Endothelial cell of umbilical vein (primary cell): ENCODE measurements at regions not wholly inside any gene's neighbourhood (a gene's known extent, or its start where the extent isn't known, plus 50 kb on each side); places are given as distances from the start of the nearest gene placed in this dataset.

Source experiments
- BruUV-seq: library from RNA; stranded (reverse); fragments of 400-500 nt; replicated peaks from 2 replicates; lab custom pipeline; 2021; lab: Mats Ljungman, UMichigan
- CTCF ChIA-PET: fragments of 300-600, 350-600 bp; sonication (Branson Sonifier 250); formaldehyde crosslinking; loops from one replicate; lab custom pipeline; 2021; ENCODE audit warnings: antibody characterized with exemption, inconsistent platforms; lab: Charles Lee
- POLR2A ChIA-PET: fragments of 300-600, 350-600 bp; sonication (Branson Sonifier 250); formaldehyde crosslinking; loops from one replicate; lab custom pipeline; 2021; ENCODE audit warnings: antibody characterized with exemption, inconsistent platforms; lab: Charles Lee
- DNase-seq: peaks from one replicate; pipeline ENCODE4 v3.0.0-alpha.2; 2011; ENCODE audit warnings: low read depth, low spot score
- FAIRE-seq: peaks from 2 replicates; lab custom pipeline; 2011; peaks lifted over from hg19 to GRCh38; lab: Jason Lieb, UNC
- H2AFZ ChIP-seq: 2 replicates; pipeline ENCODE4 v1.6.0; 2012; ENCODE audit warnings: low read depth, low read length, control low read depth, inconsistent platforms
- H3K27ac ChIP-seq: 2 replicates; pipeline ENCODE4 v1.5.1; 2011; ENCODE audit warnings: low read depth, mild to moderate bottlenecking, control low read depth, low read length, moderate library complexity; ENCODE audit not compliant: insufficient read depth
- H3K27me3 ChIP-seq, 2 experiments: 2 replicates each; pipeline versions ENCODE4 v1.6.0 to v1.6.1; 2011; ENCODE audit warnings: low read length in 2 of 2, mixed read lengths in 1 of 2; ENCODE audit not compliant: control insufficient read depth in 2 of 2, insufficient read depth in 2 of 2
- H3K36me3 ChIP-seq, 2 experiments: 2 replicates in 1 of 2; 3 replicates in 1 of 2; pipeline ENCODE4 v1.5.1; 2011; ENCODE audit warnings: low read length in 2 of 2, mild to moderate bottlenecking in 1 of 2, moderate library complexity in 1 of 2; ENCODE audit not compliant: control insufficient read depth in 2 of 2, insufficient read depth in 2 of 2; ENCODE audit errors: extremely low read depth in 1 of 2
- H3K4me1 ChIP-seq: 3 replicates; pipeline ENCODE4 v1.5.1; 2011; ENCODE audit warnings: mild to moderate bottlenecking, low read length; ENCODE audit not compliant: control insufficient read depth, insufficient read depth; ENCODE audit errors: extremely low read depth
- H3K4me2 ChIP-seq: 2 replicates; pipeline ENCODE4 v1.6.1; 2011; ENCODE audit warnings: low read length, control low read depth, mixed read lengths; ENCODE audit not compliant: insufficient read depth
- H3K4me3 ChIP-seq, 3 experiments: fragments of 200-600 bp in 1 of 3; sonication (generic), shearing (Covaris generic) in 1 of 3; replicated peaks in 1 of 3; 2 replicates each; pipeline ENCODE4 v1.5.1; 2011 to 2016; ENCODE audit warnings: control low read depth in 3 of 3, low read length in 3 of 3, mild to moderate bottlenecking in 2 of 3, inconsistent platforms in 1 of 3, low read depth in 1 of 3, moderate library complexity in 1 of 3; ENCODE audit not compliant: insufficient read depth in 1 of 3
- H3K79me2 ChIP-seq: 2 replicates; pipeline ENCODE4 v1.6.0; 2012; ENCODE audit warnings: low read length, inconsistent platforms; ENCODE audit not compliant: control insufficient read depth, insufficient read depth
- H3K9ac ChIP-seq: replicated peaks from 2 replicates; pipeline ENCODE3; 2011; ENCODE audit warnings: low read length, control low read depth; ENCODE audit not compliant: insufficient read depth; ENCODE audit errors: extremely low read depth
- H3K9me1 ChIP-seq: replicated peaks from 3 replicates; pipeline ENCODE4 v1.6.0; 2011; ENCODE audit warnings: mild to moderate bottlenecking, low read length; ENCODE audit not compliant: control insufficient read depth, insufficient read depth; ENCODE audit errors: extremely low read depth
- H3K9me3 ChIP-seq: replicated peaks from 2 replicates; pipeline ENCODE4 v1.5.1; 2012; ENCODE audit warnings: low read length, inconsistent platforms; ENCODE audit not compliant: control insufficient read depth, insufficient read depth
- H4K20me1 ChIP-seq: replicated peaks from 2 replicates; pipeline ENCODE3; 2011; ENCODE audit warnings: mild to moderate bottlenecking, low read length; ENCODE audit not compliant: control insufficient read depth, insufficient read depth; ENCODE audit errors: extremely low read depth
- CTCF ChIP-seq, 2 donors: IDR thresholded peaks; 1 replicate in 1 of 2; 2 replicates in 1 of 2; pipeline ENCODE4 v1.5.1; 2011; ENCODE audit warnings: low read length in 2 of 2, mild to moderate bottlenecking in 2 of 2, moderate library complexity in 2 of 2, control low read depth in 1 of 2, inconsistent platforms in 1 of 2, low read depth in 1 of 2; ENCODE audit not compliant: insufficient read depth in 1 of 2; ENCODE audit errors: extremely low read depth in 1 of 2
- EZH2 ChIP-seq: IDR thresholded peaks from 2 replicates; pipeline ENCODE4 v1.6.1; 2012; ENCODE audit warnings: borderline replicate concordance, low read depth, mild to moderate bottlenecking, moderate library complexity, low read length, inconsistent platforms; ENCODE audit not compliant: severe bottlenecking
- FOS ChIP-seq: IDR thresholded peaks from 2 replicates; pipeline ENCODE4 v1.6.1; 2011; ENCODE audit warnings: mild to moderate bottlenecking, low read length, moderate library complexity, borderline replicate concordance; ENCODE audit not compliant: insufficient read depth
- GATA2 ChIP-seq: IDR thresholded peaks from 2 replicates; pipeline ENCODE4 v1.7.0; 2011; ENCODE audit warnings: low read depth, mild to moderate bottlenecking, moderate library complexity, mixed read lengths, low read length; ENCODE audit not compliant: insufficient read length, insufficient read depth
- MYC ChIP-seq: IDR thresholded peaks from one replicate; pipeline ENCODE4 v1.6.1; 2011; ENCODE audit warnings: mild to moderate bottlenecking, low read depth, low read length
- POLR2A ChIP-seq: IDR thresholded peaks from 2 replicates; pipeline ENCODE4 v1.6.1; 2012; ENCODE audit warnings: low read depth, mild to moderate bottlenecking, control low read depth, low read length
- POLR2AphosphoS5 ChIP-seq: IDR thresholded peaks from 2 replicates; pipeline ENCODE4 v1.6.1; 2012; ENCODE audit warnings: low read depth, mild to moderate bottlenecking, control low read depth, low read length, moderate library complexity; ENCODE audit not compliant: insufficient read depth
- dilution Hi-C: fragments of 300-500 bp; cut with MboI; formaldehyde crosslinking; loops from one replicate; pipeline ENCODE4 v1.15.0; 2019; ENCODE audit warnings: low sequenced_read_pairs; ENCODE audit not compliant: extremely low pct_ligation_motif_present
- intact Hi-C: fragments of 100-400 bp; cut with micrococcal nuclease; formaldehyde crosslinking; loops from one replicate; pipeline ENCODE4 v1.10.0; 2022

DNA sequence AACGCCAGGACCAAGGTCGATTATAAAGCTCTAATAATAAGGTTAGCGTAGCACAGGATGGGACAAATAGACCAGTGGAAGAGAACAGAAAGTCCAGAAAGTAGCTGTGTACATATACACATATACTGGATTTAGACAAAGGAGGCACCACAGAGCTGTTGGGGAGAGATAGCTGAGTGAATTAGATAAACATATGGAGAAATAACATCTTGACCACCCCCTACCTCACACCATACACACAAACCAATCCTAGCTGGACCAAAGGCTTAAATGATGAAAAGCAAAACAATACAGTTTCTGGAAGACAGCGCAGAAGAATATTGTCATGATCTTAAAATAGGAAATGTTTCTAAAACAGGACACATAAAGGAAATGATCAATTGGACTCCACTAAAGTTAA is 112.9 kb downstream of the PXDC1 start:
- H3K4me1 ChIP-seq = no peaks in the 10 kb centered on the region
- ChIA-PET CTCF (interaction anchor here (1.3 to 1.7 kb wide), 2 partner anchors 10 kb away, joined by 3 to 4 read pairs; no protein-coding TSS in a partner anchor), POLR2A (no interaction called here)
- no peaks in the 10 kb centered on the region for H3K79me2 ChIP-seq
- no peak overlapping the region for H3K4me3 ChIP-seq
- TF ChIP-seq POLR2AphosphoS5 (no peak), CTCF (IDR thresholded peaks at IDR 0.05; ENCODE audit: extremely low read depth in 1 of 2, insufficient read depth in 1 of 2, low read depth in 1 of 2, low read length in 2 of 2) (no peak), EZH2 (no peak), MYC (no peak), GATA2 (no peak), FOS (no peak)
- intact Hi-C loops (no loop called here), dilution Hi-C loops (no loop called here)
- no peak overlapping the region for H3K9ac ChIP-seq
- no peaks in the 10 kb centered on the region for H3K27me3 ChIP-seq
- H3K4me2 ChIP-seq = no peak overlapping the region
- BruUV-seq = no TSS peak
- H2AFZ ChIP-seq = no peak overlapping the region
- no peaks in the 10 kb centered on the region for H3K9me1 ChIP-seq
- H3K27ac ChIP-seq = no peak overlapping the region
- H3K9me3 ChIP-seq = no peaks in the 10 kb centered on the region
- DNase-seq (no peak), FAIRE-seq (no peak)
- H3K36me3 ChIP-seq = no peaks in the 10 kb centered on the region
- no peaks in the 10 kb centered on the region for H4K20me1 ChIP-seq

- Histone ChIP-seq H4K20me1 (no peaks in the 10 kb centered on the region), H3K4me1 (no peaks in the 10 kb centered on the region), H3K79me2 (no peaks in the 10 kb centered on the region), H3K27me3 (no peaks in the 10 kb centered on the region), H3K4me2 (no peak overlapping the region), H3K4me3 (no peak overlapping the region), H3K9me3 (no peaks in the 10 kb centered on the region), H3K9me1 (no peaks in the 10 kb centered on the region), H2AFZ (no peak overlapping the region), H3K36me3 (no peaks in the 10 kb centered on the region), H3K27ac (no peak overlapping the region), H3K9ac (no peak overlapping the region)
- dilution Hi-C loops = no loop called here
- TF ChIP-seq EZH2 = no peak
- no peak for TF ChIP-seq MYC
- TF ChIP-seq GATA2 = no peak
- TF ChIP-seq CTCF (IDR thresholded peaks at IDR 0.05; ENCODE audit: extremely low read depth in 1 of 2, insufficient read depth in 1 of 2, low read depth in 1 of 2, low read length in 2 of 2) = no peak
- TF ChIP-seq POLR2A = no peak
- CTCF ChIA-PET = no interaction called here
- POLR2A ChIA-PET = no interaction called here
- DNase-seq = no peak
- no TSS peak for BruUV-seq
- intact Hi-C loops = no loop called here
- no peak for FAIRE-seq
These were observed 115.5 kb downstream of the PXDC1 start for GRCh38 chr6:3636060-3636459.
